HepG2 (cell line): ENCODE measurements at regions not wholly inside any gene's neighbourhood (a gene's known extent, or its start where the extent isn't known, plus 50 kb on each side); places are given as distances from the start of the nearest gene placed in this dataset.
A peak's percentile ranks its signal among the peaks of the same experiment; 100 is the strongest.

Source experiments
- ATAC-seq: fragments of 200-7000 bp; cut with Tn5 transposase; 3 replicates; pipeline ENCODE4 v1.9.1; 2020; ENCODE audit warnings: mild to moderate bottlenecking, moderate library complexity
- BruUV-seq: library from RNA; stranded (reverse); fragments of 400-500 nt; replicated peaks from 2 replicates; lab custom pipeline; 2021; lab: Mats Ljungman, UMichigan
- CTCF ChIA-PET: fragments of 300-600 bp; formaldehyde crosslinking; extraction: SDS; loops from one replicate; lab custom pipeline; 2021; ENCODE audit warnings: low total read pairs, inconsistent platforms, low intra/inter-chr PET ratio; lab: Yijun Ruan, JAX
- POLR2A ChIA-PET: fragments of 350-600 bp; sonication (Branson Sonifier 250); formaldehyde crosslinking; loops from one replicate; lab custom pipeline; 2020; ENCODE audit warnings: antibody characterized with exemption, inconsistent platforms; lab: Yijun Ruan, JAX
- DNase-seq: peaks from one replicate; pipeline ENCODE4 v3.0.0-alpha.2; 2015; ENCODE audit warnings: low spot score
- FAIRE-seq: peaks from 3 replicates; lab custom pipeline; 2011; peaks lifted over from hg19 to GRCh38; lab: Jason Lieb, UNC
- H2AFZ ChIP-seq: one replicate; pipeline ENCODE4 v1.6.1; 2011; ENCODE audit warnings: low read length, inconsistent platforms
- H3K27ac ChIP-seq: fragments of 300-600 bp; 3 replicates; pipeline ENCODE4 v1.8.0; 2011; ENCODE audit warnings: mixed run types, mild to moderate bottlenecking, mixed read lengths, low read length, inconsistent platforms; ENCODE audit not compliant: insufficient read depth; ENCODE audit errors: extremely low read length
- H3K27me3 ChIP-seq, 2 experiments: fragments of 200-600 bp in 1 of 2; 2 replicates in 1 of 2; 3 replicates in 1 of 2; pipeline versions ENCODE4 v1.6.0 to v1.8.0; 2011; ENCODE audit warnings: low read length in 2 of 2, mild to moderate bottlenecking in 2 of 2, moderate library complexity in 2 of 2, inconsistent platforms in 1 of 2; ENCODE audit not compliant: insufficient read depth in 2 of 2, control insufficient read depth in 1 of 2
- H3K36me3 ChIP-seq, 2 experiments: fragments of 200-600 bp in 1 of 2; replicated peaks in 1 of 2; 2 replicates in 1 of 2; 3 replicates in 1 of 2; pipeline versions ENCODE4 v1.5.1 to v1.8.0; 2011; ENCODE audit warnings: low read length in 2 of 2, inconsistent platforms in 1 of 2; ENCODE audit not compliant: insufficient read depth in 2 of 2, control insufficient read depth in 1 of 2
- H3K4me1 ChIP-seq: 2 replicates; pipeline ENCODE4 v1.5.1; 2012; ENCODE audit warnings: low read length, inconsistent platforms; ENCODE audit not compliant: insufficient read depth
- H3K4me2 ChIP-seq: 2 replicates; pipeline ENCODE4 v1.6.0; 2011; ENCODE audit warnings: low read depth, low read length, inconsistent platforms
- H3K4me3 ChIP-seq, 3 experiments: fragments of 200-600 bp in 1 of 3; sonication (generic), shearing (Covaris generic) in 1 of 3; replicated peaks in 1 of 3; 2 replicates each; pipeline ENCODE4 v1.5.1; 2011 to 2016; ENCODE audit warnings: low read length in 3 of 3, inconsistent platforms in 2 of 3, low read depth in 2 of 3, mild to moderate bottlenecking in 2 of 3, control low read depth in 1 of 3, mixed read lengths in 1 of 3; ENCODE audit not compliant: insufficient read depth in 1 of 3
- H3K79me2 ChIP-seq: one replicate; pipeline ENCODE4 v1.6.1; 2011; ENCODE audit warnings: low read length, inconsistent platforms; ENCODE audit not compliant: insufficient read depth
- H3K9ac ChIP-seq: 2 replicates; pipeline ENCODE4 v1.6.0; 2011; ENCODE audit warnings: mild to moderate bottlenecking, low read depth, low read length, inconsistent platforms; ENCODE audit not compliant: insufficient read depth
- H3K9me3 ChIP-seq: 2 replicates; pipeline ENCODE4 v1.5.1; 2012; ENCODE audit warnings: mild to moderate bottlenecking, low read length
- H4K20me1 ChIP-seq: 2 replicates; pipeline ENCODE4 v1.6.0; 2011; ENCODE audit warnings: inconsistent platforms, mild to moderate bottlenecking, low read length, moderate library complexity; ENCODE audit not compliant: insufficient read depth
- BHLHE40 ChIP-seq: IDR thresholded peaks from 2 replicates; pipeline ENCODE4 v1.6.1; 2011; ENCODE audit warnings: low read length, improper control_type of control experiment
- KDM6A ChIP-seq: IDR thresholded peaks from 2 replicates; pipeline ENCODE4 v1.6.1; 2016; ENCODE audit warnings: low read depth
- POGZ ChIP-seq: sonication (generic); formaldehyde crosslinking; IDR thresholded peaks from 2 replicates; pipeline ENCODE4 v1.4.0; 2020; ENCODE audit warnings: mild to moderate bottlenecking, missing genetic modification reagents
- RBAK ChIP-seq: sonication (generic); formaldehyde crosslinking; IDR thresholded peaks from 2 replicates; pipeline ENCODE4 v1.5.1; 2020; ENCODE audit warnings: mild to moderate bottlenecking, missing genetic modification reagents
- STAG1 ChIP-seq: sonication (generic); formaldehyde crosslinking; IDR thresholded peaks from 2 replicates; pipeline ENCODE4 v1.4.0; 2020; ENCODE audit warnings: missing genetic modification reagents
- ZNF547 ChIP-seq: sonication (generic); formaldehyde crosslinking; IDR thresholded peaks from 2 replicates; pipeline ENCODE4 v1.5.1; 2020; ENCODE audit warnings: mild to moderate bottlenecking, missing genetic modification reagents
- ZNF614 ChIP-seq: IDR thresholded peaks from 2 replicates; pipeline ENCODE4 v1.6.1; 2018; ENCODE audit warnings: missing biosample characterization, missing genetic modification reagents, inconsistent platforms, borderline replicate concordance
- WGBS: methylation state at CpG from one replicate; pipeline ENCODE4 v1.1.6; 2017; ENCODE audit warnings: low lambda C conversion rate; 5-methylcytosine and 5-hydroxymethylcytosine counted together
- in situ Hi-C: cut with HindIII; loops from 2 replicates; pipeline ENCODE4 v1.10.0; 2017; ENCODE audit warnings: low pct_unique_long_range_greater_than_20kb; ENCODE audit not compliant: extremely low pct_ligation_motif_present
- intact Hi-C: fragments of 100-400 bp; cut with micrococcal nuclease; formaldehyde crosslinking; loops from one replicate; pipeline ENCODE4 v1.10.0; 2022; ENCODE audit not compliant: unreplicated experiment
- TF ChIP-seq, protein P1 (sequence below): sonication (generic); formaldehyde crosslinking; IDR thresholded peaks from 2 replicates; pipeline ENCODE4 v1.4.0; 2020; ENCODE audit warnings: mild to moderate bottlenecking, missing genetic modification reagents, borderline replicate concordance
- TF ChIP-seq, protein P2 (sequence below): sonication (generic); formaldehyde crosslinking; IDR thresholded peaks from 2 replicates; pipeline ENCODE4 v1.5.1; 2020; ENCODE audit warnings: missing genetic modification reagents, mild to moderate bottlenecking, borderline replicate concordance
- TF ChIP-seq, protein P3 (sequence below): sonication (generic); formaldehyde crosslinking; IDR thresholded peaks from 2 replicates; pipeline ENCODE4 v1.9.0; 2021; ENCODE audit warnings: missing genetic modification reagents, mild to moderate bottlenecking, borderline replicate concordance

DNA sequence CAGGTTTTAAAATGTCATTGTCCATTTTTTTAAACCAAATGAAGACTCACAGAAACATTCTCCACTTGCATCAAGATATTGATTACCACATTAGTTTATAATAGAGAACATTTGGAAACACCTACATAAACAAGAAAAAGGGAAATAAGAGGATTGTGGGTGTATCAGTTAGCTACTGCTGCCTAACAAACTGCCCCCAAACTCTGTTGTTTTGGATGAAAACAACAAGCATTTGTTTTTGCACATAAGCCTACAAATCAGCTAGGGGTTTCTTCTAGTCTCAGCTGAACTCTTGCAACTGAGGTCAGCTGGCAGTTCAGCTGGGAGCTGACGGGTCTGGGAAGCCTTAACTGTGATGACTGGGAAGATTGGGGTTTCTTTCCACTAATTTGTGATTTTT is 464.4 kb downstream of the COG6 start:
- POLR2A ChIA-PET: no interaction called here
- Histone ChIP-seq H3K4me2 (no peak overlapping the region), H4K20me1 (no peaks in the 10 kb centered on the region), H3K27me3 (no peaks in the 10 kb centered on the region), H3K36me3 (no peaks in the 10 kb centered on the region), H3K4me3 (no peak overlapping the region), H3K9ac (no peak overlapping the region), H3K27ac (no peak overlapping the region), H3K9me3 (no peaks in the 10 kb centered on the region), H2AFZ (no peak overlapping the region), H3K79me2 (no peaks in the 10 kb centered on the region), H3K4me1 (peaks cover 17% of the 10 kb centered on the region)
- in situ Hi-C loops: no loop called here
- intact Hi-C loops: no loop called here
- ATAC-seq (no peak), DNase-seq (no peak), FAIRE-seq (no peak)
- WGBS: 0% methylated on average over 1 of the region's 1 CpG
- TF ChIP-seq RBAK (CRISPR knock-in tag) (peak; percentile 82; the same call in 1 of the 2 replicates), KDM6A (no peak)
- CTCF ChIA-PET: no interaction called here
- BruUV-seq: no TSS peak

DNA sequence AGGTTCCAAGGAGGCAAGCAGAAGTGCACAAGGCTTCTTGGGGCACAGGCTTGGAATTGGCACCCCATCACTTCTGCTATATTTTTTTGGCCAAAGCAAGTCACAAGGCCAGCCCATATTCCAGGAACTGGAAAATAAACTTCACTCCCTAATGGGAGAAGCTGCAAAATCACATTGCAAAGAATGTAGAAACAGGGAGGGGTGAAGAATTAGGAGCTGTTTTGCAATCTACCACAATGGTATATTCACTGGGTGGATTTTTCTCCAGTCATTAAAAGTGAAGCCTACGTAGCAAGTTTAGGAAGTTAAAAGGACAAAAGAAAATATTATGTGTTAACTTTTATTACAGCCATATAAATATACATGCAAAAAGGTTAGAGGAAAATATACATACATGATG is 464.8 kb downstream of the COG6 start:
- POLR2A ChIA-PET: no interaction called here
- in situ Hi-C loops (no loop called here), intact Hi-C loops (no loop called here)
- CTCF ChIA-PET: no interaction called here
- Histone ChIP-seq H3K9ac (no peak overlapping the region), H3K4me1 (peaks cover 14% of the 10 kb centered on the region), H3K79me2 (no peaks in the 10 kb centered on the region), H3K27ac (no peak overlapping the region), H3K27me3 (no peaks in the 10 kb centered on the region), H3K4me3 (no peak overlapping the region), H3K4me2 (no peak overlapping the region), H2AFZ (no peak overlapping the region), H3K9me3 (no peaks in the 10 kb centered on the region), H3K36me3 (no peaks in the 10 kb centered on the region), H4K20me1 (no peaks in the 10 kb centered on the region)
- no TSS peak for BruUV-seq
- no peak for DNase-seq
- WGBS: 74% methylated on average over 1 of the region's 1 CpG
- ATAC-seq: no peak
- FAIRE-seq: no peak
- TF ChIP-seq, protein P1, sequence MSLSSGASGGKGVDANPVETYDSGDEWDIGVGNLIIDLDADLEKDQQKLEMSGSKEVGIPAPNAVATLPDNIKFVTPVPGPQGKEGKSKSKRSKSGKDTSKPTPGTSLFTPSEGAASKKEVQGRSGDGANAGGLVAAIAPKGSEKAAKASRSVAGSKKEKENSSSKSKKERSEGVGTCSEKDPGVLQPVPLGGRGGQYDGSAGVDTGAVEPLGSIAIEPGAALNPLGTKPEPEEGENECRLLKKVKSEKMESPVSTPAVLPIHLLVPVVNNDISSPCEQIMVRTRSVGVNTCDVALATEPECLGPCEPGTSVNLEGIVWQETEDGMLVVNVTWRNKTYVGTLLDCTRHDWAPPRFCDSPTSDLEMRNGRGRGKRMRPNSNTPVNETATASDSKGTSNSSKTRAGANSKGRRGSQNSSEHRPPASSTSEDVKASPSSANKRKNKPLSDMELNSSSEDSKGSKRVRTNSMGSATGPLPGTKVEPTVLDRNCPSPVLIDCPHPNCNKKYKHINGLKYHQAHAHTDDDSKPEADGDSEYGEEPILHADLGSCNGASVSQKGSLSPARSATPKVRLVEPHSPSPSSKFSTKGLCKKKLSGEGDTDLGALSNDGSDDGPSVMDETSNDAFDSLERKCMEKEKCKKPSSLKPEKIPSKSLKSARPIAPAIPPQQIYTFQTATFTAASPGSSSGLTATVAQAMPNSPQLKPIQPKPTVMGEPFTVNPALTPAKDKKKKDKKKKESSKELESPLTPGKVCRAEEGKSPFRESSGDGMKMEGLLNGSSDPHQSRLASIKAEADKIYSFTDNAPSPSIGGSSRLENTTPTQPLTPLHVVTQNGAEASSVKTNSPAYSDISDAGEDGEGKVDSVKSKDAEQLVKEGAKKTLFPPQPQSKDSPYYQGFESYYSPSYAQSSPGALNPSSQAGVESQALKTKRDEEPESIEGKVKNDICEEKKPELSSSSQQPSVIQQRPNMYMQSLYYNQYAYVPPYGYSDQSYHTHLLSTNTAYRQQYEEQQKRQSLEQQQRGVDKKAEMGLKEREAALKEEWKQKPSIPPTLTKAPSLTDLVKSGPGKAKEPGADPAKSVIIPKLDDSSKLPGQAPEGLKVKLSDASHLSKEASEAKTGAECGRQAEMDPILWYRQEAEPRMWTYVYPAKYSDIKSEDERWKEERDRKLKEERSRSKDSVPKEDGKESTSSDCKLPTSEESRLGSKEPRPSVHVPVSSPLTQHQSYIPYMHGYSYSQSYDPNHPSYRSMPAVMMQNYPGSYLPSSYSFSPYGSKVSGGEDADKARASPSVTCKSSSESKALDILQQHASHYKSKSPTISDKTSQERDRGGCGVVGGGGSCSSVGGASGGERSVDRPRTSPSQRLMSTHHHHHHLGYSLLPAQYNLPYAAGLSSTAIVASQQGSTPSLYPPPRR: no peak
- TF ChIP-seq STAG1 (CRISPR knock-in tag) (no peak), BHLHE40 (no peak), ZNF614 (CRISPR knock-in tag) (no peak), ZNF547 (no peak), POGZ (CRISPR knock-in tag) (no peak)
- TF ChIP-seq, protein P2, sequence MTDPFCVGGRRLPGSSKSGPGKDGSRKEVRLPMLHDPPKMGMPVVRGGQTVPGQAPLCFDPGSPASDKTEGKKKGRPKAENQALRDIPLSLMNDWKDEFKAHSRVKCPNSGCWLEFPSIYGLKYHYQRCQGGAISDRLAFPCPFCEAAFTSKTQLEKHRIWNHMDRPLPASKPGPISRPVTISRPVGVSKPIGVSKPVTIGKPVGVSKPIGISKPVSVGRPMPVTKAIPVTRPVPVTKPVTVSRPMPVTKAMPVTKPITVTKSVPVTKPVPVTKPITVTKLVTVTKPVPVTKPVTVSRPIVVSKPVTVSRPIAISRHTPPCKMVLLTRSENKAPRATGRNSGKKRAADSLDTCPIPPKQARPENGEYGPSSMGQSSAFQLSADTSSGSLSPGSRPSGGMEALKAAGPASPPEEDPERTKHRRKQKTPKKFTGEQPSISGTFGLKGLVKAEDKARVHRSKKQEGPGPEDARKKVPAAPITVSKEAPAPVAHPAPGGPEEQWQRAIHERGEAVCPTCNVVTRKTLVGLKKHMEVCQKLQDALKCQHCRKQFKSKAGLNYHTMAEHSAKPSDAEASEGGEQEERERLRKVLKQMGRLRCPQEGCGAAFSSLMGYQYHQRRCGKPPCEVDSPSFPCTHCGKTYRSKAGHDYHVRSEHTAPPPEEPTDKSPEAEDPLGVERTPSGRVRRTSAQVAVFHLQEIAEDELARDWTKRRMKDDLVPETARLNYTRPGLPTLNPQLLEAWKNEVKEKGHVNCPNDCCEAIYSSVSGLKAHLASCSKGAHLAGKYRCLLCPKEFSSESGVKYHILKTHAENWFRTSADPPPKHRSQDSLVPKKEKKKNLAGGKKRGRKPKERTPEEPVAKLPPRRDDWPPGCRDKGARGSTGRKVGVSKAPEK (CRISPR knock-in tag): no peak
- TF ChIP-seq, protein P3, sequence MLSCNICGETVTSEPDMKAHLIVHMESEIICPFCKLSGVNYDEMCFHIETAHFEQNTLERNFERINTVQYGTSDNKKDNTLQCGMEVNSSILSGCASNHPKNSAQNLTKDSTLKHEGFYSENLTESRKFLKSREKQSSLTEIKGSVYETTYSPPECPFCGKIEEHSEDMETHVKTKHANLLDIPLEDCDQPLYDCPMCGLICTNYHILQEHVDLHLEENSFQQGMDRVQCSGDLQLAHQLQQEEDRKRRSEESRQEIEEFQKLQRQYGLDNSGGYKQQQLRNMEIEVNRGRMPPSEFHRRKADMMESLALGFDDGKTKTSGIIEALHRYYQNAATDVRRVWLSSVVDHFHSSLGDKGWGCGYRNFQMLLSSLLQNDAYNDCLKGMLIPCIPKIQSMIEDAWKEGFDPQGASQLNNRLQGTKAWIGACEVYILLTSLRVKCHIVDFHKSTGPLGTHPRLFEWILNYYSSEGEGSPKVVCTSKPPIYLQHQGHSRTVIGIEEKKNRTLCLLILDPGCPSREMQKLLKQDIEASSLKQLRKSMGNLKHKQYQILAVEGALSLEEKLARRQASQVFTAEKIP (CRISPR knock-in tag): no peak
